HepG2 (cell line): ENCODE measurements at regions not wholly inside any gene's neighbourhood (a gene's known extent, or its start where the extent isn't known, plus 50 kb on each side); places are given as distances from the start of the nearest gene placed in this dataset.

Experiments
- ATAC-seq: fragments of 200-7000 bp; cut with Tn5 transposase; 3 replicates; pipeline ENCODE4 v1.9.1; 2020; ENCODE audit warnings: mild to moderate bottlenecking, moderate library complexity
- BruUV-seq: library from RNA; stranded (reverse); fragments of 400-500 nt; replicated peaks from 2 replicates; lab custom pipeline; 2021; lab: Mats Ljungman, UMichigan
- CTCF ChIA-PET: fragments of 300-600 bp; formaldehyde crosslinking; extraction: SDS; loops from one replicate; lab custom pipeline; 2021; ENCODE audit warnings: low total read pairs, inconsistent platforms, low intra/inter-chr PET ratio; lab: Yijun Ruan, JAX
- POLR2A ChIA-PET: fragments of 350-600 bp; sonication (Branson Sonifier 250); formaldehyde crosslinking; loops from one replicate; lab custom pipeline; 2020; ENCODE audit warnings: antibody characterized with exemption, inconsistent platforms; lab: Yijun Ruan, JAX
- DNase-seq: peaks from one replicate; pipeline ENCODE4 v3.0.0-alpha.2; 2015; ENCODE audit warnings: low spot score
- FAIRE-seq: peaks from 3 replicates; lab custom pipeline; 2011; peaks lifted over from hg19 to GRCh38; lab: Jason Lieb, UNC
- H2AFZ ChIP-seq: one replicate; pipeline ENCODE4 v1.6.1; 2011; ENCODE audit warnings: low read length, inconsistent platforms
- H3K27ac ChIP-seq: fragments of 300-600 bp; 3 replicates; pipeline ENCODE4 v1.8.0; 2011; ENCODE audit warnings: mixed run types, mild to moderate bottlenecking, mixed read lengths, low read length, inconsistent platforms; ENCODE audit not compliant: insufficient read depth; ENCODE audit errors: extremely low read length
- H3K27me3 ChIP-seq, 2 experiments: fragments of 200-600 bp in 1 of 2; 2 replicates in 1 of 2; 3 replicates in 1 of 2; pipeline versions ENCODE4 v1.6.0 to v1.8.0; 2011; ENCODE audit warnings: low read length in 2 of 2, mild to moderate bottlenecking in 2 of 2, moderate library complexity in 2 of 2, inconsistent platforms in 1 of 2; ENCODE audit not compliant: insufficient read depth in 2 of 2, control insufficient read depth in 1 of 2
- H3K36me3 ChIP-seq, 2 experiments: fragments of 200-600 bp in 1 of 2; replicated peaks in 1 of 2; 2 replicates in 1 of 2; 3 replicates in 1 of 2; pipeline versions ENCODE4 v1.5.1 to v1.8.0; 2011; ENCODE audit warnings: low read length in 2 of 2, inconsistent platforms in 1 of 2; ENCODE audit not compliant: insufficient read depth in 2 of 2, control insufficient read depth in 1 of 2
- H3K4me1 ChIP-seq: 2 replicates; pipeline ENCODE4 v1.5.1; 2012; ENCODE audit warnings: low read length, inconsistent platforms; ENCODE audit not compliant: insufficient read depth
- H3K4me2 ChIP-seq: 2 replicates; pipeline ENCODE4 v1.6.0; 2011; ENCODE audit warnings: low read depth, low read length, inconsistent platforms
- H3K4me3 ChIP-seq, 3 experiments: fragments of 200-600 bp in 1 of 3; sonication (generic), shearing (Covaris generic) in 1 of 3; replicated peaks in 1 of 3; 2 replicates each; pipeline ENCODE4 v1.5.1; 2011 to 2016; ENCODE audit warnings: low read length in 3 of 3, inconsistent platforms in 2 of 3, low read depth in 2 of 3, mild to moderate bottlenecking in 2 of 3, control low read depth in 1 of 3, mixed read lengths in 1 of 3; ENCODE audit not compliant: insufficient read depth in 1 of 3
- H3K79me2 ChIP-seq: one replicate; pipeline ENCODE4 v1.6.1; 2011; ENCODE audit warnings: low read length, inconsistent platforms; ENCODE audit not compliant: insufficient read depth
- H3K9ac ChIP-seq: 2 replicates; pipeline ENCODE4 v1.6.0; 2011; ENCODE audit warnings: mild to moderate bottlenecking, low read depth, low read length, inconsistent platforms; ENCODE audit not compliant: insufficient read depth
- H3K9me3 ChIP-seq: 2 replicates; pipeline ENCODE4 v1.5.1; 2012; ENCODE audit warnings: mild to moderate bottlenecking, low read length
- H4K20me1 ChIP-seq: 2 replicates; pipeline ENCODE4 v1.6.0; 2011; ENCODE audit warnings: inconsistent platforms, mild to moderate bottlenecking, low read length, moderate library complexity; ENCODE audit not compliant: insufficient read depth
- CEBPB ChIP-seq: IDR thresholded peaks from 2 replicates; pipeline ENCODE4 v1.6.1; 2011; ENCODE audit warnings: low read depth, low read length, improper control_type of control experiment, borderline replicate concordance
- FOXJ3 ChIP-seq: sonication (generic); formaldehyde crosslinking; IDR thresholded peaks from 2 replicates; pipeline ENCODE4 v1.4.0; 2020; ENCODE audit warnings: missing genetic modification reagents, mild to moderate bottlenecking, borderline replicate concordance
- JUN ChIP-seq: sonication (generic); formaldehyde crosslinking; IDR thresholded peaks from 2 replicates; pipeline ENCODE4 v1.4.0; 2020; ENCODE audit warnings: mild to moderate bottlenecking, missing genetic modification reagents
- WGBS: methylation state at CpG from one replicate; pipeline ENCODE4 v1.1.6; 2017; ENCODE audit warnings: low lambda C conversion rate; 5-methylcytosine and 5-hydroxymethylcytosine counted together
- in situ Hi-C: cut with HindIII; loops from 2 replicates; pipeline ENCODE4 v1.10.0; 2017; ENCODE audit warnings: low pct_unique_long_range_greater_than_20kb; ENCODE audit not compliant: extremely low pct_ligation_motif_present
- intact Hi-C: fragments of 100-400 bp; cut with micrococcal nuclease; formaldehyde crosslinking; loops from one replicate; pipeline ENCODE4 v1.10.0; 2022; ENCODE audit not compliant: unreplicated experiment
- TF ChIP-seq, protein P1 (sequence below), 2 experiments: IDR thresholded peaks; 2 replicates each; pipeline ENCODE4 v1.6.1; 2011 to 2012; ENCODE audit warnings: low read length in 2 of 2, borderline replicate concordance in 1 of 2, low read depth in 1 of 2, mild to moderate bottlenecking in 1 of 2, moderate library complexity in 1 of 2

DNA sequence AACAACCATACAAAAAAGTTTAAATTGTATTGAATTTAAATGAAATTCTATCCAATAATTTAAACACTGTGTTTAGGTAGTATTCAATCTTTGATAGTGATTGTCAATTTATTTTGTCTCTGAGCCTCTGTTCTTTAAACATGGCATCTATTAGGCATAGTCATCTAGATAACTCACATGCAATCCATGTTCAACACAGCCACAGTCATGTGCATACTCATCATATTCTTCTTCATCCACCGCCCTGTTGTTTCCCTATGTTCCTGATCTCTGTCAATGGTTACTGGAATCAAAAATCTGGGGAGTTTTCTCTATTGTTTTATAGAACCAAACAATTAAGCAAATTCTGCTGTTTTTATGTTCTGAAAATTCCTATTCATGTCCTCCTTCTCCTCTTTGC lies 521.1 kb upstream of the DAB2 start (continued):
- TF ChIP-seq, protein P1, sequence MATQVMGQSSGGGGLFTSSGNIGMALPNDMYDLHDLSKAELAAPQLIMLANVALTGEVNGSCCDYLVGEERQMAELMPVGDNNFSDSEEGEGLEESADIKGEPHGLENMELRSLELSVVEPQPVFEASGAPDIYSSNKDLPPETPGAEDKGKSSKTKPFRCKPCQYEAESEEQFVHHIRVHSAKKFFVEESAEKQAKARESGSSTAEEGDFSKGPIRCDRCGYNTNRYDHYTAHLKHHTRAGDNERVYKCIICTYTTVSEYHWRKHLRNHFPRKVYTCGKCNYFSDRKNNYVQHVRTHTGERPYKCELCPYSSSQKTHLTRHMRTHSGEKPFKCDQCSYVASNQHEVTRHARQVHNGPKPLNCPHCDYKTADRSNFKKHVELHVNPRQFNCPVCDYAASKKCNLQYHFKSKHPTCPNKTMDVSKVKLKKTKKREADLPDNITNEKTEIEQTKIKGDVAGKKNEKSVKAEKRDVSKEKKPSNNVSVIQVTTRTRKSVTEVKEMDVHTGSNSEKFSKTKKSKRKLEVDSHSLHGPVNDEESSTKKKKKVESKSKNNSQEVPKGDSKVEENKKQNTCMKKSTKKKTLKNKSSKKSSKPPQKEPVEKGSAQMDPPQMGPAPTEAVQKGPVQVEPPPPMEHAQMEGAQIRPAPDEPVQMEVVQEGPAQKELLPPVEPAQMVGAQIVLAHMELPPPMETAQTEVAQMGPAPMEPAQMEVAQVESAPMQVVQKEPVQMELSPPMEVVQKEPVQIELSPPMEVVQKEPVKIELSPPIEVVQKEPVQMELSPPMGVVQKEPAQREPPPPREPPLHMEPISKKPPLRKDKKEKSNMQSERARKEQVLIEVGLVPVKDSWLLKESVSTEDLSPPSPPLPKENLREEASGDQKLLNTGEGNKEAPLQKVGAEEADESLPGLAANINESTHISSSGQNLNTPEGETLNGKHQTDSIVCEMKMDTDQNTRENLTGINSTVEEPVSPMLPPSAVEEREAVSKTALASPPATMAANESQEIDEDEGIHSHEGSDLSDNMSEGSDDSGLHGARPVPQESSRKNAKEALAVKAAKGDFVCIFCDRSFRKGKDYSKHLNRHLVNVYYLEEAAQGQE (IDR thresholded peaks at IDR 0.05; ENCODE audit: borderline replicate concordance in 1 of 2, low read depth in 1 of 2, low read length in 2 of 2): no peak
- TF ChIP-seq JUN (CRISPR knock-in tag): no peak

DNA sequence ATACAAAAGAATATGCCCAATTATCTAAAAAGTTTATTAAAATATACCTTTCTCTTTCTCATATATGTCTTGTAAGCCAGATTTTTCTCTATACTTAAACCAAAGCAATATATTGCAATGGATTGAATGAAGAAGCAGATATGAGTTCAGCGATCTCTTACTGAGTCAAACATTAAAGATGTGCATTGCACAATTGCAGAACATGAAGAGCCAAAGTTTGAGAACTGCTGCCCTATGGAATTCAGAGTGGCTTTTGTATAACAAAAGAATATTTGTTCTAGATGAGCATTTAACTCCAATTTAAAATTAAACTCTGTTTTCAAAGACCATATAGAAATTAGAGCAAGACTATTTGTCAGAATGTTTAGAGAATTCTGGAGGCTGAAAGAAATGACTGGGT lies 519.0 kb upstream of the DAB2 start:
- intact Hi-C loops: no loop called here
- H3K4me3 ChIP-seq: no peak overlapping the region

More for the DNA sequence above, 519.0 kb upstream of the DAB2 start:
- DNase-seq: no peak
- H2AFZ ChIP-seq: no peak overlapping the region
- no peaks in the 10 kb centered on the region for H4K20me1 ChIP-seq
- no peak overlapping the region for H3K27ac ChIP-seq
- in situ Hi-C loops: no loop called here
- CTCF ChIA-PET: no interaction called here
- H3K36me3 ChIP-seq: no peaks in the 10 kb centered on the region
- H3K9me3 ChIP-seq: no peaks in the 10 kb centered on the region
- no TSS peak for BruUV-seq
- TF ChIP-seq FOXJ3 (CRISPR knock-in tag) (no peak), CEBPB (peak; percentile 53; the same call in 1 of the 2 replicates)
- TF ChIP-seq, all 625 proteins: peak for 1
- Histone ChIP-seq H3K4me2 (no peak overlapping the region), H3K27me3 (no peaks in the 10 kb centered on the region), H3K79me2 (no peaks in the 10 kb centered on the region), H3K9ac (no peak overlapping the region), H3K4me1 (no peaks in the 10 kb centered on the region)
- 0% methylated on average over 1 of the region's 1 CpG for WGBS
- POLR2A ChIA-PET: no interaction called here
- FAIRE-seq (no peak), ATAC-seq (no peak)
